ENCODE measurements at regions not wholly inside any gene's neighbourhood (a gene's known extent, or its start where the extent isn't known, plus 50 kb on each side); places are given as distances from the start of the nearest gene placed in this dataset.

DNA sequence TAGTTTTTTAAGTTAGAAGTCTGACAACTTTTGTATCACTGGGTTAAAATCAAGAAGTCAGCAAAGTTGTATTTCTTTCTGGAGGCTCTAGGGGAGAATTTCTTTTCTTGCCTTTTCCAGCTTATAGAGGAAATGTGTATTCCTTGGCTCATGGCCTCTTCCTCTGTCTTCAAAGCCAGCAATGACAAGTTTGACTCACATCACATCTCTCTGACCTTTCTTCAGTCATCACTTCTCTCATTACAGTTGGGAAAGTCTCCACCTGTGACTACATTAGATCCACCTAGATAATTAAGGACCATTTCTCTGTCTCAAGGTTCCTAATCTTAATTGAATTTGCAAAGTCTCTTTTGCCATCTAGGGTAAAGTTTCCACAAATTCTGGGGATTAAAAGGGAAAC is 339.9 kb downstream of the TENT4A start:
- TF ChIP-seq POLR2A (IDR thresholded peaks at IDR 0.05) = no peak
- TF ChIP-seq, protein P1, sequence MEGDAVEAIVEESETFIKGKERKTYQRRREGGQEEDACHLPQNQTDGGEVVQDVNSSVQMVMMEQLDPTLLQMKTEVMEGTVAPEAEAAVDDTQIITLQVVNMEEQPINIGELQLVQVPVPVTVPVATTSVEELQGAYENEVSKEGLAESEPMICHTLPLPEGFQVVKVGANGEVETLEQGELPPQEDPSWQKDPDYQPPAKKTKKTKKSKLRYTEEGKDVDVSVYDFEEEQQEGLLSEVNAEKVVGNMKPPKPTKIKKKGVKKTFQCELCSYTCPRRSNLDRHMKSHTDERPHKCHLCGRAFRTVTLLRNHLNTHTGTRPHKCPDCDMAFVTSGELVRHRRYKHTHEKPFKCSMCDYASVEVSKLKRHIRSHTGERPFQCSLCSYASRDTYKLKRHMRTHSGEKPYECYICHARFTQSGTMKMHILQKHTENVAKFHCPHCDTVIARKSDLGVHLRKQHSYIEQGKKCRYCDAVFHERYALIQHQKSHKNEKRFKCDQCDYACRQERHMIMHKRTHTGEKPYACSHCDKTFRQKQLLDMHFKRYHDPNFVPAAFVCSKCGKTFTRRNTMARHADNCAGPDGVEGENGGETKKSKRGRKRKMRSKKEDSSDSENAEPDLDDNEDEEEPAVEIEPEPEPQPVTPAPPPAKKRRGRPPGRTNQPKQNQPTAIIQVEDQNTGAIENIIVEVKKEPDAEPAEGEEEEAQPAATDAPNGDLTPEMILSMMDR (IDR thresholded peaks at IDR 0.05) = no peak

All from prostate gland (tissue), 2 donors.